Neural progenitor cell (in vitro differentiated cells): ENCODE measurements at regions not wholly inside any gene's neighbourhood (a gene's known extent, or its start where the extent isn't known, plus 50 kb on each side); places are given as distances from the start of the nearest gene placed in this dataset.

Experiments
- DNase-seq: peaks from one replicate; pipeline ENCODE4 v3.0.0-alpha.2; 2016; ENCODE audit warnings: low spot score
- H2AFZ ChIP-seq: fragments of 200-600 bp; sonication (generic); replicated peaks from 2 replicates; pipeline ENCODE4 v1.6.1; 2016; ENCODE audit warnings: antibody characterized with exemption
- H3F3A ChIP-seq: fragments of 200-600 bp; sonication (generic); 2 replicates; pipeline ENCODE4 v1.6.1; 2016; ENCODE audit warnings: antibody characterized with exemption, low read depth
- H3K27ac ChIP-seq: fragments of 200-600 bp; sonication (generic); 2 replicates; pipeline ENCODE4 v1.5.1; 2016; ENCODE audit warnings: mild to moderate bottlenecking
- H3K27me3 ChIP-seq: fragments of 200-600 bp; sonication (generic); 2 replicates; pipeline ENCODE4 v1.6.1; 2016; ENCODE audit warnings: mild to moderate bottlenecking, moderate library complexity
- H3K36me3 ChIP-seq: fragments of 200-600 bp; sonication (generic); 2 replicates; pipeline ENCODE4 v1.5.1; 2016
- H3K4me1 ChIP-seq: fragments of 200-600 bp; sonication (generic); 2 replicates; pipeline ENCODE4 v1.6.1; 2016; ENCODE audit warnings: mixed run types
- H3K4me2 ChIP-seq: fragments of 200-600 bp; sonication (generic); 2 replicates; pipeline ENCODE4 v1.6.1; 2016
- H3K4me3 ChIP-seq: fragments of 200-600 bp; sonication (generic); 2 replicates; pipeline ENCODE4 v1.5.1; 2016
- H3K79me2 ChIP-seq: fragments of 200-600 bp; sonication (generic); 2 replicates; pipeline ENCODE4 v1.6.1; 2016; ENCODE audit warnings: low read depth
- H3K9ac ChIP-seq: fragments of 200-600 bp; sonication (generic); 2 replicates; pipeline ENCODE4 v1.6.1; 2016
- H3K9me3 ChIP-seq: fragments of 200-600 bp; sonication (generic); 2 replicates; pipeline ENCODE4 v1.5.1; 2016; ENCODE audit warnings: low read depth
- H4K20me1 ChIP-seq: fragments of 200-600 bp; sonication (generic); 2 replicates; pipeline ENCODE4 v1.6.1; 2016; ENCODE audit warnings: low read depth
- H3K27ac Mint-ChIP-seq: 3 replicates; pipeline ENCODE4 v1.8.0; 2021; ENCODE audit warnings: mixed read lengths
- H3K27me3 Mint-ChIP-seq: 2 replicates; pipeline ENCODE4 v1.8.0; 2022; ENCODE audit warnings: low read depth, mild to moderate bottlenecking, inconsistent platforms, moderate library complexity, mixed read lengths; ENCODE audit not compliant: insufficient read depth
- H3K36me3 Mint-ChIP-seq: 3 replicates; pipeline ENCODE4 v1.8.0; 2021; ENCODE audit warnings: mixed read lengths
- H3K4me1 Mint-ChIP-seq: 3 replicates; pipeline ENCODE4 v1.8.0; 2021; ENCODE audit warnings: mixed read lengths
- H3K4me3 Mint-ChIP-seq: 3 replicates; pipeline ENCODE4 v1.8.0; 2021; ENCODE audit warnings: mild to moderate bottlenecking, moderate library complexity, mixed read lengths
- H3K9me3 Mint-ChIP-seq: 3 replicates; pipeline ENCODE4 v1.8.0; 2020; ENCODE audit warnings: mixed read lengths
- CTCF ChIP-seq: fragments of 200-600 bp; sonication (generic); IDR thresholded peaks from 2 replicates; pipeline ENCODE4 v1.5.1; 2017; ENCODE audit warnings: antibody characterized with exemption, mild to moderate bottlenecking
- EZH2 ChIP-seq: fragments of 200-600 bp; sonication (generic); IDR thresholded peaks from 2 replicates; pipeline ENCODE4 v1.6.1; 2017; ENCODE audit warnings: antibody characterized with exemption, mild to moderate bottlenecking, moderate library complexity
- EZH2phosphoT487 ChIP-seq: fragments of 200-600 bp; sonication (generic); IDR thresholded peaks from 2 replicates; pipeline ENCODE4 v1.6.1; 2017; ENCODE audit warnings: antibody characterized with exemption

- Histone ChIP-seq H3K27ac (no peak overlapping the region), H4K20me1 (no peaks in the 10 kb centered on the region), H2AFZ (no peak overlapping the region), H3F3A (no peaks in the 10 kb centered on the region), H3K4me2 (no peak overlapping the region), H3K4me1 (no peaks in the 10 kb centered on the region), H3K4me3 (no peak overlapping the region), H3K27me3 (no peaks in the 10 kb centered on the region), H3K79me2 (no peaks in the 10 kb centered on the region), H3K9ac (no peak overlapping the region), H3K36me3 (no peaks in the 10 kb centered on the region), H3K9me3 (no peaks in the 10 kb centered on the region)
- Mint-ChIP-seq H3K27me3 (peaks cover 4% of the 10 kb centered on the region), H3K4me3 (no peak overlapping the region), H3K27ac (no peak overlapping the region), H3K36me3 (no peaks in the 10 kb centered on the region), H3K4me1 (no peaks in the 10 kb centered on the region), H3K9me3 (no peaks in the 10 kb centered on the region)
- no peak for DNase-seq
- TF ChIP-seq EZH2 (no peak), EZH2phosphoT487 (no peak), CTCF (no peak)
Measured at GRCh38 chr5:61993295-61993927, 312.6 kb upstream of the KIF2A start.

GRCh38 chr5:61994171-61994570, 311.8 kb upstream of the KIF2A start:
- no peak overlapping the region for H3K9ac ChIP-seq
- no peaks in the 10 kb centered on the region for H3K79me2 ChIP-seq
- H3K4me2 ChIP-seq = no peak overlapping the region
- H3K36me3 ChIP-seq = no peaks in the 10 kb centered on the region
- Mint-ChIP-seq H3K9me3 (no peaks in the 10 kb centered on the region), H3K27ac (no peak overlapping the region), H3K27me3 (peaks cover 2% of the 10 kb centered on the region), H3K4me3 (no peak overlapping the region), H3K4me1 (no peaks in the 10 kb centered on the region), H3K36me3 (no peaks in the 10 kb centered on the region)
- no peaks in the 10 kb centered on the region for H4K20me1 ChIP-seq
- H2AFZ ChIP-seq = no peak overlapping the region
- no peak overlapping the region for H3K4me3 ChIP-seq
- H3K4me1 ChIP-seq = no peaks in the 10 kb centered on the region
- TF ChIP-seq EZH2phosphoT487 (no peak), CTCF (no peak), EZH2 (no peak)
- DNase-seq = no peak
- H3K27ac ChIP-seq = no peak overlapping the region
- H3K27me3 ChIP-seq = no peaks in the 10 kb centered on the region
- no peaks in the 10 kb centered on the region for H3K9me3 ChIP-seq
- no peaks in the 10 kb centered on the region for H3F3A ChIP-seq

- H3K4me3 Mint-ChIP-seq = no peak overlapping the region
- H3K4me1 Mint-ChIP-seq = no peaks in the 10 kb centered on the region
- Histone ChIP-seq H3K4me3 (no peak overlapping the region), H3K4me1 (no peaks in the 10 kb centered on the region), H3K27ac (no peak overlapping the region), H3K79me2 (no peaks in the 10 kb centered on the region), H3K27me3 (no peaks in the 10 kb centered on the region), H2AFZ (no peak overlapping the region), H4K20me1 (no peaks in the 10 kb centered on the region), H3K9me3 (no peaks in the 10 kb centered on the region), H3K9ac (no peak overlapping the region), H3K36me3 (no peaks in the 10 kb centered on the region), H3K4me2 (no peak overlapping the region), H3F3A (no peaks in the 10 kb centered on the region)
- no peaks in the 10 kb centered on the region for H3K9me3 Mint-ChIP-seq
- H3K27ac Mint-ChIP-seq = no peak overlapping the region
- no peak for DNase-seq
- no peak for TF ChIP-seq CTCF
- TF ChIP-seq EZH2phosphoT487 = no peak
- no peak for TF ChIP-seq EZH2
- H3K36me3 Mint-ChIP-seq = no peaks in the 10 kb centered on the region
- H3K27me3 Mint-ChIP-seq = no peaks in the 10 kb centered on the region
Measured at GRCh38 chr5:61995486-61995885, 310.5 kb upstream of the KIF2A start.
